ENCODE measurements at regions not wholly inside any gene's neighbourhood (a gene's known extent, or its start where the extent isn't known, plus 50 kb on each side); places are given as distances from the start of the nearest gene placed in this dataset.
"Not testable (repeated sequence)": the region's sequence is repeated elsewhere in the genome, so short reads cannot be mapped to it uniquely, and the experiment has no call there.

GRCh38 chr5:2095011-2095410, 212.3 kb upstream of the IRX4 start:
- DNase-seq (ENCODE audit: extremely low read depth, low read depth), result no peak
- no peak for TF ChIP-seq CTCF (IDR thresholded peaks at IDR 0.05; ENCODE audit: low read depth, low read length, missing control alignments)

GRCh38 chr5:2094616-2094995, 211.9 kb upstream of the IRX4 start:
- TF ChIP-seq CTCF (IDR thresholded peaks at IDR 0.05; ENCODE audit: low read depth, low read length, missing control alignments), result no peak
- H3K4me3 ChIP-seq (replicated peaks; ENCODE audit: low read depth, low read length), result no peak overlapping the region
- DNase-seq (ENCODE audit: extremely low read depth, low read depth), result no peak

More at GRCh38 chr5:2095011-2095410, 212.3 kb upstream of the IRX4 start:
- no peak overlapping the region for H3K4me3 ChIP-seq (replicated peaks; ENCODE audit: low read depth, low read length)

GRCh38 chr5:2093859-2094615, 211.3 kb upstream of the IRX4 start:
- no peak overlapping the region for H3K4me3 ChIP-seq (replicated peaks; ENCODE audit: low read depth, low read length)
- no peak for TF ChIP-seq CTCF (IDR thresholded peaks at IDR 0.05; ENCODE audit: low read depth, low read length, missing control alignments)
- no peak for DNase-seq (ENCODE audit: extremely low read depth, low read depth)

- TF ChIP-seq CTCF (IDR thresholded peaks at IDR 0.05; ENCODE audit: low read depth, low read length, missing control alignments), result no peak
- no peak for DNase-seq (ENCODE audit: extremely low read depth, low read depth)
Observed at GRCh38 chr5:2091921-2092320, 209.2 kb upstream of the IRX4 start.

GRCh38 chr5:2087980-2088379, 205.3 kb upstream of the IRX4 start:
- no peak for DNase-seq (ENCODE audit: extremely low read depth, low read depth)
- H3K4me3 ChIP-seq (replicated peaks; ENCODE audit: low read depth, low read length), result no peak overlapping the region
- TF ChIP-seq CTCF (IDR thresholded peaks at IDR 0.05; ENCODE audit: low read depth, low read length, missing control alignments), result no peak

More at GRCh38 chr5:2091921-2092320, 209.2 kb upstream of the IRX4 start:
- H3K4me3 ChIP-seq (replicated peaks; ENCODE audit: low read depth, low read length), result no peak overlapping the region

GRCh38 chr5:2075365-2075764, 192.6 kb upstream of the IRX4 start:
- TF ChIP-seq CTCF (IDR thresholded peaks at IDR 0.05; ENCODE audit: low read depth, low read length, missing control alignments), result no peak
- no peak for DNase-seq (ENCODE audit: extremely low read depth, low read depth)
- no peak overlapping the region for H3K4me3 ChIP-seq (replicated peaks; ENCODE audit: low read depth, low read length)

- no peak overlapping the region for H3K4me3 ChIP-seq (replicated peaks; ENCODE audit: low read depth, low read length)
- DNase-seq (ENCODE audit: extremely low read depth, low read depth), result no peak
- no peak for TF ChIP-seq CTCF (IDR thresholded peaks at IDR 0.05; ENCODE audit: low read depth, low read length, missing control alignments)
Observed at GRCh38 chr5:2071562-2071961, 188.8 kb upstream of the IRX4 start.

- not testable (repeated sequence) for H3K4me3 ChIP-seq (replicated peaks; ENCODE audit: low read depth, low read length); DNase-seq (ENCODE audit: extremely low read depth, low read depth)
Observed at GRCh38 chr5:2070787-2071186, 188.1 kb upstream of the IRX4 start.
